ENCODE measurements at regions not wholly inside any gene's neighbourhood (a gene's known extent, or its start where the extent isn't known, plus 50 kb on each side); places are given as distances from the start of the nearest gene placed in this dataset.

DNA sequence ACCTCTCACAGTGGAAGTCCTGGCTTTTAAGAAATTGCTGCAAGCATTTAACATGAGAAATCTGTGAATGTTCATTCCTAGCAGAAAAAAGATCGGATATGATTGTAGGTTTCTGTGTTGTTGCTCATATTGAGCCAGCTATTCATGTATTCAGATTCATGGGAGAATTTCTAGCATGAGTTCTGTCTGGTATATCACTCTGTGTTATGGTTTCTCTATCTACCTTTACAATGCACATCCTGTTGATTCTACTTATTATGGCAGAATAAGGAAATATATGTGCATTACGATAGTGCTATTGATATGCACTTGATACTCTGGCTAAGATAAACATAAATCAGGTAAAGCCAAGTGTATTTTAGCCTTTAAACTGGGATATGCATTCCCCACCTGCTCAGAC, 138.2 kb downstream of the KCNRG start:
- TF ChIP-seq, protein P1, sequence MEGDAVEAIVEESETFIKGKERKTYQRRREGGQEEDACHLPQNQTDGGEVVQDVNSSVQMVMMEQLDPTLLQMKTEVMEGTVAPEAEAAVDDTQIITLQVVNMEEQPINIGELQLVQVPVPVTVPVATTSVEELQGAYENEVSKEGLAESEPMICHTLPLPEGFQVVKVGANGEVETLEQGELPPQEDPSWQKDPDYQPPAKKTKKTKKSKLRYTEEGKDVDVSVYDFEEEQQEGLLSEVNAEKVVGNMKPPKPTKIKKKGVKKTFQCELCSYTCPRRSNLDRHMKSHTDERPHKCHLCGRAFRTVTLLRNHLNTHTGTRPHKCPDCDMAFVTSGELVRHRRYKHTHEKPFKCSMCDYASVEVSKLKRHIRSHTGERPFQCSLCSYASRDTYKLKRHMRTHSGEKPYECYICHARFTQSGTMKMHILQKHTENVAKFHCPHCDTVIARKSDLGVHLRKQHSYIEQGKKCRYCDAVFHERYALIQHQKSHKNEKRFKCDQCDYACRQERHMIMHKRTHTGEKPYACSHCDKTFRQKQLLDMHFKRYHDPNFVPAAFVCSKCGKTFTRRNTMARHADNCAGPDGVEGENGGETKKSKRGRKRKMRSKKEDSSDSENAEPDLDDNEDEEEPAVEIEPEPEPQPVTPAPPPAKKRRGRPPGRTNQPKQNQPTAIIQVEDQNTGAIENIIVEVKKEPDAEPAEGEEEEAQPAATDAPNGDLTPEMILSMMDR (IDR thresholded peaks at IDR 0.05; ENCODE audit: control extremely low read depth, extremely low read depth) = no peak
- Histone ChIP-seq H3K9ac (ENCODE audit: insufficient read depth in 1 of 2, low read length in 2 of 2) (no peak overlapping the region), H3K4me1 (ENCODE audit: control insufficient read depth in 5 of 5, insufficient read depth in 5 of 5, low read length in 5 of 5) (peaks cover 0 to 11% (median 9%) of the 10 kb centered on the region in 5 donors), H3K36me3 (ENCODE audit: control insufficient read depth in 4 of 4, insufficient read depth in 4 of 4, low read length in 4 of 4) (no peaks in the 10 kb centered on the region), H3K4me3 (no peak overlapping the region), H3K27me3 (ENCODE audit: control insufficient read depth in 3 of 3, insufficient read depth in 3 of 3, low read length in 2 of 3) (no peaks in the 10 kb centered on the region), H3K9me3 (ENCODE audit: control insufficient read depth in 4 of 4, insufficient read depth in 3 of 4, low read length in 3 of 4) (no peaks in the 10 kb centered on the region), H3K27ac (ENCODE audit: low read depth in 1 of 2, low read length in 1 of 2) (no peak overlapping the region)
- ATAC-seq (ENCODE audit: insufficient read depth, low FRiP score) (no peak), DNase-seq (no peak)
- 74 to 92% methylated on average over 2 of the region's 2 CpGs for WGBS, 2 donors

DNA sequence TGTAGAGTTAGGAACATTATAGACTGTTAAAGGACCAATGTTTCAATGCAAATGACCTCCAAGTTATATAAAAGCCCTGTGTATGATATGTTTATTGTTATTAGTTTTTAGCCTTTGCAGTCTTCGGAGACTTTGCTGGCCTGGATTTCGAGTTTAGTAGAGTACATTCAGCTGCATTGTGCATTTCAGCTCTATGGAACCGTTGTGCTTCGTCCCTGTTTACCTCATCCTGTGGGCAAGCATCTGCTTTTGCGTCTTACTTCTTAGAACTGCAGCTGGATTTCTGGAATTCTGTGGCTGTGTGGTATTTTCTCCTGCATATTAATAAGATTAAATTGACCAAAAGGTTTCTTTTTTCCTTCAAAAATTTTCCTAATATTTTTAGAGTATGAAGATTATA, 138.6 kb downstream of the KCNRG start:
- DNase-seq = no peak
- no peak for ATAC-seq (ENCODE audit: insufficient read depth, low FRiP score)
- 95% methylated on average over 5 of the region's 5 CpGs for WGBS, 2 donors
- TF ChIP-seq, protein P1 (IDR thresholded peaks at IDR 0.05; ENCODE audit: control extremely low read depth, extremely low read depth) = no peak
- peak overlapping the region in 1 of 2 donors; percentile 28 for H3K9ac ChIP-seq (ENCODE audit: insufficient read depth in 1 of 2, low read length in 2 of 2)
- peaks cover 0 to 11% (median 9%) of the 10 kb centered on the region in 5 donors for H3K4me1 ChIP-seq (ENCODE audit: control insufficient read depth in 5 of 5, insufficient read depth in 5 of 5, low read length in 5 of 5)
- H3K27me3 ChIP-seq (ENCODE audit: control insufficient read depth in 3 of 3, insufficient read depth in 3 of 3, low read length in 2 of 3) = no peaks in the 10 kb centered on the region
- no peaks in the 10 kb centered on the region for H3K9me3 ChIP-seq (ENCODE audit: control insufficient read depth in 4 of 4, insufficient read depth in 3 of 4, low read length in 3 of 4)
- no peak overlapping the region for H3K27ac ChIP-seq (ENCODE audit: low read depth in 1 of 2, low read length in 1 of 2)
- no peaks in the 10 kb centered on the region for H3K36me3 ChIP-seq (ENCODE audit: control insufficient read depth in 4 of 4, insufficient read depth in 4 of 4, low read length in 4 of 4)
- no peak overlapping the region for H3K4me3 ChIP-seq

DNA sequence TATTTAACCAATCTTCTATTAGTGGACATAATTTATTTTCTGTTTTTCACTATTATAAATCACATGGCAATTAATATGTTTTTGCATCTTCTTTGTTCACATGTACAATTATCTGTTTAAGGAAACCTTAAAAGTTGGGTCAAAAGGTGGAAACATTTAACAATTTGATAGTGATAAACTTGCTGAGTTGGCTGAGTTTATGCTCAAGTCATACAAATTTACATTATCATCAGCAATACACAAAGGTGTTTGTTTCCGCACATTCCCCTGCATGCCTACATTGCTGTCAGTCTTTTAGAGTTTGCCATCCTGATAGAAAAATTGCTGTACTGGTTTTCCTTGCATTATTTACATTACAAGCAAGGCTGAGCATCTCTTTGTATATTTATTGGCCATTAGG, 139.5 kb downstream of the KCNRG start:
- 97 to 98% methylated on average over 1 of the region's 1 CpG for WGBS, 2 donors
- no peak for DNase-seq
- H3K9me3 ChIP-seq (ENCODE audit: control insufficient read depth in 4 of 4, insufficient read depth in 3 of 4, low read length in 3 of 4) = no peaks in the 10 kb centered on the region
- no peak overlapping the region for H3K27ac ChIP-seq (ENCODE audit: low read depth in 1 of 2, low read length in 1 of 2)
- H3K4me1 ChIP-seq (ENCODE audit: control insufficient read depth in 5 of 5, insufficient read depth in 5 of 5, low read length in 5 of 5) = peaks cover 0 to 11% (median 6%) of the 10 kb centered on the region in 5 donors
- no peak overlapping the region for H3K4me3 ChIP-seq
- no peak overlapping the region for H3K9ac ChIP-seq (ENCODE audit: insufficient read depth in 1 of 2, low read length in 2 of 2)
- TF ChIP-seq, protein P1 (IDR thresholded peaks at IDR 0.05; ENCODE audit: control extremely low read depth, extremely low read depth) = no peak
- no peaks in the 10 kb centered on the region for H3K36me3 ChIP-seq (ENCODE audit: control insufficient read depth in 4 of 4, insufficient read depth in 4 of 4, low read length in 4 of 4)
- ATAC-seq (ENCODE audit: insufficient read depth, low FRiP score) = no peak
- no peaks in the 10 kb centered on the region for H3K27me3 ChIP-seq (ENCODE audit: control insufficient read depth in 3 of 3, insufficient read depth in 3 of 3, low read length in 2 of 3)

DNA sequence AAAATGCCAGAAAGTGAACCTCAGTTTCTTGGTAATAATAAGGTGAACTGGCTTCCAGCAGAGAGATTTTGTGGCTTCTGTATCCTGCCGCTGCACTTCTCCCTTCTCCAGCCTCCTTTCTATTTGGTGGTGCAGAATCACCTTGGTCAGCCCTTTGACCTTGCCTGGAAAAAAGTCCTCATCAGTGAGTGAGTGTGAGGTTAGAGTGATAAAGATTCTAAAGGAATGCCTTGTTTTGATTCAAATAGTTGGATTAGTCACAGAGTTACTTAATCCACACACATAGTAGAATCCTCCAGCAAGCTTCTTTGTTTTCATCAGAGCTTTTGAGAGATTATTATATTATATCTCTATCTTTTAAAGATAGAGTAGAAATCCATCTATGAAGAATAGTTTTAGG, 140.9 kb downstream of the KCNRG start:
- no peaks in the 10 kb centered on the region for H3K36me3 ChIP-seq (ENCODE audit: control insufficient read depth in 4 of 4, insufficient read depth in 4 of 4, low read length in 4 of 4)
- no peaks in the 10 kb centered on the region for H3K9me3 ChIP-seq (ENCODE audit: control insufficient read depth in 4 of 4, insufficient read depth in 3 of 4, low read length in 3 of 4)
- ATAC-seq (ENCODE audit: insufficient read depth, low FRiP score) (no peak), DNase-seq (no peak)
- no peak overlapping the region for H3K4me3 ChIP-seq
- TF ChIP-seq, protein P1 (IDR thresholded peaks at IDR 0.05; ENCODE audit: control extremely low read depth, extremely low read depth) = no peak
- no peaks in the 10 kb centered on the region for H3K27me3 ChIP-seq (ENCODE audit: control insufficient read depth in 3 of 3, insufficient read depth in 3 of 3, low read length in 2 of 3)
- H3K4me1 ChIP-seq (ENCODE audit: control insufficient read depth in 5 of 5, insufficient read depth in 5 of 5, low read length in 5 of 5) = peaks cover 0 to 11% (median 7%) of the 10 kb centered on the region in 5 donors
- no peak overlapping the region for H3K9ac ChIP-seq (ENCODE audit: insufficient read depth in 1 of 2, low read length in 2 of 2)
- H3K27ac ChIP-seq (ENCODE audit: low read depth in 1 of 2, low read length in 1 of 2) = no peak overlapping the region
- WGBS, 2 donors = 87 to 89% methylated on average over 1 of the region's 1 CpG

Measured in lung (tissue), 11 donors.